CD4-positive, alpha-beta T cell treated with Interleukin-17A for 4 hours (primary cell): ENCODE measurements at regions not wholly inside any gene's neighbourhood (a gene's known extent, or its start where the extent isn't known, plus 50 kb on each side); places are given as distances from the start of the nearest gene placed in this dataset.
"Not testable (repeated sequence)": the region's sequence is repeated elsewhere in the genome, so short reads cannot be mapped to it uniquely, and the experiment has no call there.

Source experiments
- DNase-seq: peaks from one replicate; pipeline ENCODE4 v3.0.0-alpha.2; 2020; ENCODE audit warnings: mixed read lengths

DNA sequence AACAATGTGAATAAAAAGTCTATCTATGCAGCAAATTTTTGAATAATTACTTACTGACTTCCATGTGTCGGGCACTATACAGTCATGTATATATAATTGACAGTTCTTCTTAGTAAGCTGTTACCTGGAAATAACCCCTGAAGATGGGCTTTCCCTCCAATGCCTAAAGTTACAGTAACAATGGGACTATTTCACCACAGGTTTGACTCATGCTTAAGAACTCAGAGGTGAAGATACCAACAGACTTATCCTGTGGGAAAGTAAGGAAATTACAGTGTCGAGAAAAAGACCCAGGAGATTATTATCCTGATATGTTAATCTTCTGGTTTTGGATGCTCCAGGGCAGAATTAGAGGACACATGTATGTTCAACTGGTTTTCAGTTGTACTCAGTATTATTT is 601.5 kb upstream of the SOX9 start:
- DNase-seq, result no peak

DNA sequence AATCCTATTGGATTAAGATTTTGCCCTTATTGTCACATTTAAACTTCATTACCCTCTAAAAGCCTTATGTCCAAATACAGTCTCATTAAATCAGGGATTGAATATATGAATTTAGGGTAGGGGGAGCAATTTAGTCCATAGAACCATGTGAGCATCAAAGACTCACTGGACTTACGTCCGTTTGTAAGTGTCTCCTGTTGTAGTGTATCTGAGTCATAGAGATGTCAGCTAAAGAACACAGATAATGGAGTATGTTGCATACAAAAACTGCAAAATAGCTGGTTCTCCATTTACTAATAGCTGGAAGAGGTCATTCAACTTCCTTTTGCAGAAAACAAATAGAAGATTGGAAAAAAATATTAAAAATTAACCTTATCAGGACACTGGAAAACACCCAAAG is 599.1 kb upstream of the SOX9 start:
- no peak for DNase-seq

DNA sequence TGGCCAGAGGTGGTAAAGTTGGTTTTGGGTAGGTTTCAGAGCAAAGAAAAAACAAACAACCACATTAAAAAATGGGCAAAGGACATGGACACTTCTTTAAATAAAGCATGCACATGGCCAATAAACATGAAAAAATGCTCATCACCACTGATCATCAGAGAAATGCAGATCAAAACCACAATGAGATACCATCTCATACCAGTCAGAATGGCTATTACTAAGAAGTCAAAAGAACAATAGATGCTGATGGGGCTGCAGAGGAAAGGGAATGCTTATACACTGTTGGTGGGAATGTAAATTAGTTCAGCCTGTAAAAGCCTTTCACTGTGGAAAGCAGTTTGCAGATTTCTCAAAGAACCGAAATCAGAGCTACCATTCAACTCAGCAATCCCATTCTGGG is 598.4 kb upstream of the SOX9 start:
- DNase-seq, result no peak

DNA sequence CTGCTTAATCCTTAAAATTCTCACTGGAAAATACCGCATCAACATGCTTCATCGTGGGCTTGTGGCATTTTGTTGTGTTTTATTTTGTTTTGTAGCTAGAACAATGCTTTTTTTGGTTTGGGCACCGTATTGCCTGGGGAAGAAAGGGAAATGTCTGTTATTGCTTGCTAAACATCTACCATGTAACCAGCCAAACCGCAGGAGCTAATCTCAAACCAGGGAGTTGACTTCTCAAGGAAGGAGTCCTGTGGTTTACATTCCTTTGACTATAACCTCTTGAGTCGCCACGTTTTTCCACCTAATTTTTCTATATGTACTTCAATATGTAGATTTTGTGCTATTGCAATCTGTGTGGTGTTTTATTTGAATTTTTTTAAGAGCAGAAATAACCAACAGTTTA is 593.5 kb upstream of the SOX9 start:
- no peak for DNase-seq

DNA sequence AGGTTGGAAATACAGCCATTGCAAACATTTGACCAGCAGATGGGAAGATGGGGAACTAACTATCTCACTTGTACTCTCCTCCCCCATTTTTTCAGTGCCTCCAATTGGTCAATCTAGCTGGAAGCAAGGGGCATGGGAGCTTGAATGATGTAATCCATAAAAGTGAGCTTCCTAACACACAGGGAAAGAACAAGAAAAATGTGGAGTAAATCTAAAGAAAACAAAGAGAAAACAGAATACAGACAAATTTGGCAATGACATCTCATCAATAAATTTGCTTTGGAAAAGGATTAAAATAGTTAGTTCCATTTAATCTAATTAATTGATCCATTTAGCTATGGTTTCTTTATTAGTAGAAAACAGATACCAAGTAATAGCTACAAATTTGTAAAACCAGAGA is 592.6 kb upstream of the SOX9 start:
- no peak for DNase-seq

DNA sequence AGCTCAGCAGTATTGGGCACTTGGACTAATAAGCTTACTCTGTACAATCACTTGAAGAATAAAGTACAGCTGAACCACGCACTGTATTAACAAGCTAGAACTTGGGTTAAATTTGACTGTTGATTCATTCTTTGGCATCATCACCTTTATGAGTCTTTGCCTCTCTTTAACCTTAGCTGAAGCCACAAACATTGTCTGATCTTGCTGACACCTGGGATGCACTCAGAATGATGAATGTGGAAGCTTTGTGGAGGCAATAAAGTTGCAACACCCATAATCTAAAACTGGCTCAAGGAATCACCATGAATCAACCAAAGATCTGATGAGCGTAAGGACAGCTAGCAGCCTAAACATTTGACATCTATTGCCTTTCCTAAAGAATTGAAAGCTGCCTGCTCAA is 590.6 kb upstream of the SOX9 start:
- no peak for DNase-seq

DNA sequence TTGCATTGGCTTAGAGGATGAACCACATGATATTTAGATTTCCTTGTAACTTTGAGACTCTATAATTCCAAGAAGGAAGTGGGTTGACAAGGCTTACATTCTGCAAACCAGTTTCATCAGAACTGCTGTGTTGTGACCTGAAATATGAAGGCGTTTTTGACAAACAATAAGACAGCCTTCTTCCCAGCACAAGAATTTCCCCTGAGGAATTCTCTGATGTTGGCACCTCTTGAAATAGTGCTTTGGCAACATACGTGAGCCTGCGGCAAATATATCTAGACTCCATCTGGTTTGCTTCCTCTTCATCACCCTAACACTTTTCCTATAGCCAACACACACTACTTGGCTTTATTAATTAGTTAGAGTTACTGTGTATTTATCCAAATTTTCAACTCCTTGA is 585.5 kb upstream of the SOX9 start:
- no peak for DNase-seq

DNA sequence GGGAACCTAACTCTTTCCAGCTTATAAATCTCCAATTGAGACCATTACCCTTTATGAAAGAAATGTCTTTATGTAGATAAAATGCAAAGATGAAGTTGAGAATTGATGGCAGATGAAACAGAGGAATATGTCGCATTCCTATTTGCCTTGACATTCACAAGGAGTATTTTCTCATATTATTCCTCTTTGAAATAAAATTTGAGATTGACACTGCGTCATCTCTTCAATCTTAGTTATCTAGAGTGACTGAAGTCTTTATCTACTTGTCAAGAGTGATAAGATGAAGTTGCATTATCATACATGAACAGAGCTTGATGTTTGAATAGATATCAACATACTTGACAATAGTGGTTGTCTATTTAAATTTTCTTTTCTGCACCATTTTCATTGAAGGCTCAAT is 574.4 kb upstream of the SOX9 start:
- DNase-seq, result no peak

DNA sequence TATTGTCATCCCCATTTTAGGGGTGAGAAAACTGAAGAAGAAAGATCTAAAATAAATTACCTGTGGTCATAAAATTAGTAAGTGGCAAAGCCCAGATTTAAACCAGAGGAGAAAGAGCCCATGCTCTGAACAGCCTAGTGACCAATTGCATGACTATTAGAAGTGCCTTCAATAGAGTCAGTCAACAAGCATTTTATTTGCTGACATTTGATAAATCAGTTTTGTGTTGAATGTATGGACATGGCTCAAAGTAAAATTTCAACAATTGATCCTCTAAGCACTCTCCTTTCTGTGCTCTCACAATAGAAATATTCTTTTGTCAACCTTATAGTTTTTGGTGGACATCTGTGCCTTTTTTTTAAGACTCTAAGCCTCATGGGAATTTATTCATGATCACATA is 572.9 kb upstream of the SOX9 start:
- no peak for DNase-seq

DNA sequence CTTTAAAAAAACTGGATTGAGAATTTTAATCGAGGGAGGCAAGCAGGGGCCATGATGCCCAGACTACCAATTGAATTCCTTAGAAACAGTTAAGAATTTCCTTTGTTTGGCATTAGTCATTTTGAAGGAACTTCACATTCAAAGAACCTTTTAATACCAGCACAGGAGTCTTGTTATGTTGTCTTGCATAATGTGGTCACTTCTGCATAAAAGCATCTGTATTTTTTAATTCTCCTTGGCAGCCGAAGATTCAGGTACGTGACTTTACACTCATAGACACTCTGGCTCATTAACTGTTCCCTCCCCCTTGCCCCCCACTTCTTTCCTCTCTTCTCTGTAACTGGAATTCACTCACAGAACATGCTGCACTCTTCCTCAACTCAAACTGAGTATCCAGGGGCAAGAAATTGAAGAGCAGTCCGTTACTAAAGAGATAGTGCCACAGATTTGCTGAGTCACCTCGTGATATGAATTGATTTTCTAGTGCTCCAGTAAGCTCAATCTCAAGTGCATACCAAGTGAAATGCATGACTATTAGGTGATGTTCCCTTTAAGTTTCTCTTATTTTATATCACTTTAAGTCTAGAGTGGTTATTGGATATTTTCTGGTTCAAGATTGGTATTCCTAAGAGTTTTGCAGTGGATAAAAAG is 572.2 kb upstream of the SOX9 start:
- DNase-seq, result no peak

DNA sequence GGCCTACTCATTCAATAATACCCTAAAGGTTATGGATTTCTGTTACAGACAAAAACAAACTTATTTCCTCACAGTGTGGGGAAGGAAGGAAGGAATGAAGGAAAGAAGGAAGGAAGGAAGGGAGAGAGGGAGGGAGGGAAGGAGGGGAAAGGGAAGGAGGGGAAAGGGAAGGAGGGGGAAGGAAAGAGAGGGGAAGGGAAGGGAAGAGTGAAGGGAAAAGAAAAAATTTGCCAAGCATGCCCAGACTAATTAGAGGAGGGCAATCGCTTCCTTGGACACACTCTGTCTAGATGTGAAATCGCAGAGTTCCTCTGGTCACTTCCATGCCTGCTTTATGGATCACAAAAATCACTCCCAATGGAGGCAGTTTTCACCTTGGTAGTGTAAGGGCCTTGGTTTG is 570.1 kb upstream of the SOX9 start:
- no peak for DNase-seq

DNA sequence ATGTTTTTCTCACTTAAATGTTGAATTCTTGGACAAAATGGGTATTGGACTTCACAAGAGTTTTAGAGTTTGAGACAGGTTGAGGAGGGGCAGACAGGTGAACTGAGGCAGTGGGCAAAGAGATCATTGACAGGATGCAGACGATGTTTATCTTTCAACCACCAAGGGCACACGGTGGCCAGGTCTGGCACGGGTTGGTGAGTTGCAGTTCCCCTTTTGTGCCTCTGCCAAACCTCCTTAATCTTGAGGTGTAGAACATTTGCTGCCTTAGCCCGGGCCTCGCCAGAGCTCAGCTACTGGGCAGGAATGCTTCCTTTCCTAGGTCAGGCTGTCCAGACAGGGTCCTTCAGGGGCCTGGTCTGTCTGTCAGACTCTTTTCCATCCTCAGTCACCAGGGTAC is 567.4 kb upstream of the SOX9 start:
- DNase-seq, result no peak

DNA sequence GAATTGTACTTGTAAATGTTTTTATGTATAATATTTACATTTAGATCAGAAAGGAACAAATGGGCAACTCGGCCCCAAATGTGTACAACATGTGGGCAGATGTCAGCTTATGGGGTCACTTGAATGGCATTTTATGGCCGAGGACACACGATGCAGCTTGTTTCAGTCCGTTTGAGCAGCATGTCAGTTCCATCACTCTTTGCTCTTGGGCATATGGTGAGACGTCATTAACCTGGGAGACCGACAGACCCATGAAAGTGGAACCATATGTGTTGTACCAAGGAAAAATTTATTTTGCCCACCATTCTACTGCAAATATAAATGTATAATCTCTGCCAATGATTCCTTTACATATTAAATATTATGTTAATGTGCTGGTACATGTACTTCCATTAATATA is 561.9 kb upstream of the SOX9 start:
- no peak for DNase-seq

DNA sequence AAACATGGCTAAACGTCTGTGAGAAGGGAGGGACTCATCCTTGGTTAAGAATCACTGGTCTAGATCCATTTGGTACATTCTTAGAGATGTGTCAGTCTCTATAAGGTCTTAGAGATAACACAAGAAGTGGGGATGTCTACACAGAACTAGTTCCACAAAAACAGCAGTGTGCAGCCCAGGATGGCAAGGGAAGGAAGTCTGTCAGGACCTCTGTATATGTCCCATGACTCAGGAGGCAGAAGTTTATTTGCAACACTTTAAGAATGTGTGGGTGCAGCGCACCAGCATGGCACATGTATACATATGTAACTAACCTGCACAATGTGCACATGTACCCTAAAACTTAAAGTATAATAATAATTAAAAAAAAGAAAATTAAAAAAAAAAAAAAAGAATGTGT is 548.5 kb upstream of the SOX9 start:
- DNase-seq, result no peak

DNA sequence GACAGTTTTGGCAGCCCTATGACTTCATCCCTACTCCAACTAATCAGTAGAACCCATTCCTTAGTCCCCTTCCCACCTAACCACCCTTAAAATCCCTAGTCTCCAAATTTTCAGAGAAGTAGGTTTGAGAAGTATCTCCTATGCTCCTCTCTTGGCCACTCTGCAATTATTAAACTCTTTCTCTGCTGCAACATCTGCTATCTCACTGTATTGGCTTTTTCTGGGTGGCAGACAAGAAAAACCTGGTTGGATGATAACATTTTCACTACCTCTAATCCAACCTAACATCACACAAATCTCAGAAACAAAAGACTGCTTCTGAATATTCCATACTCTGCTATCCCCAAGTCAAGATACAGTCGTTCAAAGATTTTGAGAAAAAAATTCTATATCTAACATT is 542.4 kb upstream of the SOX9 start:
- DNase-seq, result no peak

DNA sequence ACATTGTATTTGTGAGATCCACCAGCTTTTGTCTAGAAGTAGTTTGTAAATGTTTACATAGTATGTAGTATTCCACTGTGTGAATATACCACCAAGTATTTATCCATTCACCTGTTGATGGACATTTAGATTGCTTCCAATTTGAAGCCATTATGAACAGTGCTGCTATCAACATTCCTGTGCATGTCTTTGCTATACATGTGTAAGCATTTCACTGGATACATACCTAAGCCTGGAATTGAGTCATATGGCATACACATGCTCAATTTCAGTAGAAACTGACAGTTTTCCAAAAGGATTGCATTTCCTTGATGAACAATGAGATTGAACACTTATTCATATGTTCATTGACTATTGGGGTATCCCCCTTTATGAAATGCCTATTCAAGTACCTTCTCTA is 540.6 kb upstream of the SOX9 start:
- no peak for DNase-seq

DNA sequence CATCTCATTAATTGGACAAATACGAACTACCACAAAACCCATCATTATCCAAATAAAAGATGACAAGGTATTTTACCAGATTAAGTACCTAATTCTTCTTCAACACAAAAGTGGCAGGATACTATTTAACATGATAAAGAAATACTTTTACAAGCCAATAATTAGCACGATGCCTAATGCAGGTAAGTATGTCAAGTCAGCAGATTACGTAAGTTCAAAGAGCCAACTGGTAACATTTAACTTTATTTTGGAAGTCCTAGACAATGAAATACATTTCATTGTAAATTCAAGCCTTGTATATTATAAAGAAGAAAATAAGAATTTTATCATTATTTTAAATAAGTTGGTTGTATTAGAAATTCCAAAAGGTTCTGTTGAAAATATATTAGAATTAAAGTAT is 535.3 kb upstream of the SOX9 start:
- no peak for DNase-seq

DNA sequence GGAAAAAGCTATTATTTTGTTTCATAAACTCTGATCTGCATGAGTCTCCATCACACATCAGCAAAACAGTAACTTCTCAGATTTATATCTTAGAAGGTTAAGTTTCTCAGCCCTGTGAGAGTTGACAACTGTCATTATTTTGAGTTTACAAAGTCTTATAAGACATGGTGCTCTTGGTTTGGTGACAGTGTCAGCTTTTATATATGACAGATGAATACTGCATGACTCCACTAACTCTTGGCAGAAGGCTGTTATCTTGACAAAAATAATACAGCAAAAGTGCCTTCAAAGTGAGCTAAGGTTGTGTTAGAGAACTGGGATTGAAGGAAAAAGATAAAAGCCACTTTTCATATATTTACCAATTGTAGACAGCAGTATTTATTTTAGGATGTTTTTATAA is 528.4 kb upstream of the SOX9 start:
- DNase-seq, result no peak

DNA sequence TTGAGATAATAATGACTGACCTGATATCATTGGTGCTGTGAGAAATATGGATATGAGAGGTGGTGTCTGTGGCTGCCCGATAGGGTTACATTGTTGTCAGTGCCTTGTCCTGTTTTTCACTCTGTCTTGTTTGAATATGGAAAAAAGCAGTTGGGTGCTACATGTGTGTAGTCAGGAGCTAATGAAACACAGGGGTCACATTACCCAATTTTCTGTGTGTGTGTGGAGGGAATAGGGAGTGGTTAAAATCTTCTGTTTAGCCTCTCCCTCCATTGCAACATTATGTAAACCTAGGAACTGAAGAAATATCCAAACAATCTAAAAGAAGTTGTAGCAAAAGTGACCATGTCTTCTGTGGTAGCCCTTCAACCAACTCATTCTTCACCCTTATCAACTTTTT is 527.7 kb upstream of the SOX9 start:
- DNase-seq, result no peak

DNA sequence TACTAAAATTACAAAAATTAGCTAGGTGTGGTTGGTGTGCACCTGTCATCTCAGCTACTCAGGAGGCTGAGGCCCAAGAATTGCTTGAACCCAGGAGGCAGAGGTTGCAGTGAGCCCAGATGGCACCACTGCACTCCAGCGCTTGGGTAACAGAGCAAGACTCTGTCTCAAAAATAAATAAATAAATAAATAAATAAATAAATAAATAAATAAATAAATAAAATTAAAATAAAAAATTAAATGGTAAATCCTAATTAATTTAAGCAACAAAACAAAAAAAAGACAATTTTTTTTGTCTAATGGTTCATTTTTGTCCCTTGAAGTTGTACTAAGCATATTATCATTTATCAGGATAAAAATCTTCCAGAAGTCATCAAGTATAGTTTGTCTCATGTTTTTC is 521.2 kb upstream of the SOX9 start:
- not testable (repeated sequence) for DNase-seq

DNA sequence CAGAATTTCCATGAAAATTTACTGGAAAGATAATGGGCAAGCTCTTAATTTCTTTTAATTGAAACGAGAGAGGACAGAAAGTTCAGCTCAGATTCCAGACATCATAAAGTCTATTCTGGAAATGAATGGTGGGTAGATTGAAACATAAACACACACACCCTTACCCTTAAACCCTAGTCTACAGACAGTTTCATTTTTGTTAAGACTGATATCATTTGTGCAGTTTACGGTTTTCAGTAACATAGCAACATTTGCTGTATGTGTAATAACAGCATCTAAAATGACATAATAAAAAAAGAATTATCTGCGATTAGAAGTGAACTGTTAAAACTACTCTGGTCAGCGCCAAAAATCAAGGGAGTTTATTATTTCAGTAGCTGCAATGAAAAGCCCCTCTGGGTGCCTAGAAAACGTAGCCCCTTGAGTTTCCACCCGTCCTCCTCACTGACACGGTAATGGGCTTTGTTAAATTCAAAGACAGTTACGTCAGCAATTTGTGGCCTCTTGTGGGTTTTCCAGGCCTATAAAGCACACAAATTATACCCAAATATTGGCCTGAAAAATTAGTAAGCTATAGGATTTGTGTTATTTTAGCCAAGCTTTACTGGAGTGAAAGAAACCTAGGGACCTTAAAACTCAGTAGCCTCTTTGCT is 520.6 kb upstream of the SOX9 start:
- DNase-seq, result no peak

DNA sequence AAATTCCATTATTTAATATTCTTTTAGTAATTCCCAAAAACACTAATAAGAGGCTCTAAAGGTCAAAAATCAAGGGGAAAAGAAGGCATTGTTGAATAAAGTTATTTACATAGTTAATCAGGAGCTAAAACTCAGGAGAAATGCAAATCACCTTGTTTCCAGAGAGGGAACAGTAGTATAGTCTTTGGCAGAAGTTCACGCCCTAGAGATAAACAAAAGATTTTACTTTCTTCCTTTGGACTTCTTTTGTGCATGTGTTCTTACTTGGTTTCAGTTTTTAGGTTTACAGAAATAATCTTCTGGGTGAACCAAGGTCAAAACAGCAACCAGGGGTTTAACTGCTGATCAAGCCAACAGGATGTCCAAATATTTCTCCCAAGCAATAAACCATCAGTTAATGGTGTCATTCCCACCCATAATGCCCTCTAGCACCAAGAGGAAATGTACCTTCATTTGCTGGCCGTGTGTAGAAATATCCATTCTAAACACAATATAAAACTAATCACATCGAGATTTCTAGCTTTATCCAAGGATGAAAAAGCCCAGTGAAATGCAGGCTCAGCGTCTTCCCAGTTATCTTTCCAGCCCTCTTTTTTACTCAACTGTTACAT is 518.8 kb upstream of the SOX9 start:
- DNase-seq, result no peak

DNA sequence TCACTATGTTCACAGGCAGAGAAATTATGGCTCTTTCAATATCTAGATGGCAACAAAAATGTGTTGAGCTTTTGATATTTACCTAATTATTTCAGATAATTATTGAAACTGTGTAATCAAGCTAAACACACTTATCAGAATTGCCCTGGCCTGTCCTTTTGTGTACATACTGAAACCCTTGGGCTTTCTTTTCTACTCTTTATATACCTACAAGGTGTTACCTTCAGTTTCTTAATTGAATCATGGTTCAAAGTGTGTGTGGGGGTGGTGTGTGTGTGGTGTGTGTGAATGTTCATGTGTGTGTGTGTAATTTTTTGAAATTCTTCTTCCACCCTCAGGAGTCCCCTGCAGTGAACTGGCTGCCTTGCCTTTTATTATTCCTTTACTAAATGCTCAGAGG is 506.8 kb upstream of the SOX9 start:
- DNase-seq, result no peak

DNA sequence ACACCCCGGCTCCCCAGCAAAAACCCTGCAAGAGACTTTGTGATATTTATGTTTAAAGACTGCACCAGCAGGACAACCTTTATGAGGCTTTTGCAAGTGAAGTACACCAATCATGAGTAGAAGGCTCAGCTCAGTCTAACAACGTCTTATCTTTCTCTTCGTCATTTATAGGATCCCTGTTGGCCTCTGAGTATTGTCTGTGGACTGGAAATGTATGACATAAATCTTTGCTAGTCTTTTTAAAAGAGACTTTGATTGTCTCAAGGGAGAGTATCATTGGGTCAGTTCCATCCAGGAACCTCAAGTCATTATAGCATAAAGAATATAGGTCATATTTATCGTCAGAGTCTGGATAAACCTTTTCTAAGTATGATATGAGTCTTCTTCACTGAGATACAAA is 505.0 kb upstream of the SOX9 start:
- DNase-seq, result no peak

DNA sequence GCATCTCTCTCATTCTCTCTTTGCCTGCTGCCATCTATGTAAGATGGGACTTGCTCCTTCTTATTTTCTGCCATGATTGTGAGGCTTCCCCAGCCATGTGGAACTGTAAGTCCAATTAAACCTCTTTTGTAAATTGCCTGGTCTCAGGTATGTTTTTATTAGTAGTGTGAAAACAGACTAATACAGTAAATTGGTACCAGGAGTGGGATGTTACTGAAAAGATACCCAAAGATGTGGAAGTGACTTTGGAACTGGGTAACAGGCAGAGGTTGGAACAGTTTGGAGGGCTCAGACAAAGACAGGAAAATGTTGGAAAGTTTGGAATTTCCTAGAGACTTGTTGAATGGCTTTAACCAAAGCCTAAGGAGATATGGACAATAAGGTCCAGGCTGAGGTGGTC is 503.1 kb upstream of the SOX9 start:
- not testable (repeated sequence) for DNase-seq
